ENCODE measurements at regions not wholly inside any gene's neighbourhood (a gene's known extent, or its start where the extent isn't known, plus 50 kb on each side); places are given as distances from the start of the nearest gene placed in this dataset.

GRCh38 chrX:102859550-102859871 lies 77.6 kb upstream of the RAB40AL start:
- no peak for TF ChIP-seq CTCF (IDR thresholded peaks at IDR 0.05; ENCODE audit: insufficient read depth, low read length, poor library complexity, severe bottlenecking)
- TF ChIP-seq EZH2phosphoT487 (conservative IDR thresholded peaks at IDR 0.05; ENCODE audit: low read length), result no peak
